H9 (cell line): ENCODE measurements at regions not wholly inside any gene's neighbourhood (a gene's known extent, or its start where the extent isn't known, plus 50 kb on each side); places are given as distances from the start of the nearest gene placed in this dataset.
A peak's percentile ranks its signal among the peaks of the same experiment; 100 is the strongest.

Source experiments
- DNase-seq: peaks from one replicate; pipeline ENCODE4 v3.0.0-alpha.2; 2017
- H2AFZ ChIP-seq: one replicate; pipeline ENCODE4 v1.6.1; 2013; ENCODE audit warnings: mild to moderate bottlenecking, low read length, control low read depth, moderate library complexity
- H2AK5ac ChIP-seq: 2 replicates; pipeline ENCODE4 v1.6.1; 2013; ENCODE audit warnings: low read length, control low read depth, mixed read lengths; ENCODE audit not compliant: insufficient read length
- H2BK120ac ChIP-seq: one replicate; pipeline ENCODE4 v1.6.1; 2013; ENCODE audit warnings: low read depth, mild to moderate bottlenecking, low read length, control low read depth, inconsistent platforms; ENCODE audit not compliant: poor library complexity, severe bottlenecking
- H2BK12ac ChIP-seq: 2 replicates; pipeline ENCODE4 v1.6.1; 2013; ENCODE audit warnings: low read length, control low read depth, mixed read lengths, low read depth; ENCODE audit not compliant: insufficient read length
- H2BK15ac ChIP-seq: 2 replicates; pipeline ENCODE4 v1.6.1; 2013; ENCODE audit warnings: low read depth, low read length, control low read depth
- H2BK20ac ChIP-seq: one replicate; pipeline ENCODE4 v1.6.1; 2013; ENCODE audit warnings: low read depth, mild to moderate bottlenecking, low read length, control low read depth, inconsistent platforms; ENCODE audit not compliant: poor library complexity, severe bottlenecking
- H2BK5ac ChIP-seq: 2 replicates; pipeline ENCODE4 v1.6.1; 2013; ENCODE audit warnings: low read length, control low read depth, mixed read lengths; ENCODE audit not compliant: insufficient read length
- H3K14ac ChIP-seq: 2 replicates; pipeline ENCODE4 v1.6.1; 2013; ENCODE audit warnings: low read length, control low read depth; ENCODE audit not compliant: insufficient read depth
- H3K18ac ChIP-seq: 2 replicates; pipeline ENCODE4 v1.6.1; 2013; ENCODE audit warnings: low read depth, mild to moderate bottlenecking, mixed read lengths, low read length, control low read depth; ENCODE audit not compliant: insufficient read length
- H3K23ac ChIP-seq: 2 replicates; pipeline ENCODE4 v1.6.1; 2013; ENCODE audit warnings: low read length, control low read depth, mixed read lengths, low read depth; ENCODE audit not compliant: insufficient read length
- H3K23me2 ChIP-seq: 2 replicates; pipeline ENCODE4 v1.6.1; 2013; ENCODE audit warnings: low read depth, mild to moderate bottlenecking, mixed read lengths, low read length, control low read depth; ENCODE audit not compliant: insufficient read length, poor library complexity, severe bottlenecking
- H3K27ac ChIP-seq: 2 replicates; pipeline ENCODE4 v1.5.1; 2013; ENCODE audit warnings: low read length, control low read depth, mixed read lengths, low read depth; ENCODE audit not compliant: insufficient read length
- H3K27me3 ChIP-seq: 2 replicates; pipeline ENCODE4 v1.6.1; 2013; ENCODE audit warnings: low read length, control low read depth, inconsistent platforms; ENCODE audit not compliant: insufficient read depth
- H3K4ac ChIP-seq: 2 replicates; pipeline ENCODE4 v1.6.1; 2013; ENCODE audit warnings: low read depth, mild to moderate bottlenecking, control low read depth, inconsistent platforms, low read length, moderate library complexity
- H3K4me1 ChIP-seq: 2 replicates; pipeline ENCODE4 v1.6.1; 2013; ENCODE audit warnings: low read length, control low read depth, inconsistent platforms; ENCODE audit not compliant: insufficient read depth
- H3K4me2 ChIP-seq: 2 replicates; pipeline ENCODE4 v1.6.1; 2013; ENCODE audit warnings: low read length, control low read depth, mixed read lengths; ENCODE audit not compliant: insufficient read length, insufficient read depth
- H3K56ac ChIP-seq: 2 replicates; pipeline ENCODE4 v1.6.1; 2013; ENCODE audit warnings: low read depth, mild to moderate bottlenecking, mixed read lengths, low read length, control low read depth; ENCODE audit not compliant: insufficient read length
- H3K79me1 ChIP-seq: 2 replicates; pipeline ENCODE4 v1.6.1; 2013; ENCODE audit warnings: low read depth, mild to moderate bottlenecking, moderate library complexity, low read length, control low read depth, inconsistent platforms; ENCODE audit not compliant: insufficient read depth, poor library complexity, severe bottlenecking
- H3K79me2 ChIP-seq: 2 replicates; pipeline ENCODE4 v1.6.1; 2013; ENCODE audit warnings: low read length, control low read depth, inconsistent platforms; ENCODE audit not compliant: insufficient read depth
- H3K9ac ChIP-seq: 2 replicates; pipeline ENCODE4 v1.6.1; 2013; ENCODE audit warnings: low read length, control low read depth, mixed read lengths; ENCODE audit not compliant: insufficient read length; ENCODE audit errors: extremely low read depth
- H3K9me3 ChIP-seq: one replicate; pipeline ENCODE4 v1.6.1; 2013; ENCODE audit warnings: low read depth, low read length, inconsistent platforms; ENCODE audit not compliant: control insufficient read depth
- H3T11ph ChIP-seq: one replicate; pipeline ENCODE4 v1.6.1; 2013; ENCODE audit warnings: mild to moderate bottlenecking, low read length, control low read depth, inconsistent platforms
- H4K20me1 ChIP-seq: one replicate; pipeline ENCODE4 v1.6.1; 2013; ENCODE audit not compliant: control insufficient read depth, insufficient read length, insufficient read depth
- H4K5ac ChIP-seq: 2 replicates; pipeline ENCODE4 v1.6.1; 2013; ENCODE audit warnings: low read depth, mild to moderate bottlenecking, mixed read lengths, low read length, control low read depth; ENCODE audit not compliant: insufficient read length
- H4K8ac ChIP-seq: replicated peaks from 2 replicates; pipeline ENCODE4 v1.6.1; 2013; ENCODE audit warnings: low read length, control low read depth, mixed read lengths, low read depth; ENCODE audit not compliant: insufficient read length
- H4K91ac ChIP-seq: 2 replicates; pipeline ENCODE4 v1.6.1; 2013; ENCODE audit warnings: low read depth, mild to moderate bottlenecking, moderate library complexity, mixed read lengths, low read length, control low read depth; ENCODE audit not compliant: insufficient read length
- H3K27ac Mint-ChIP-seq, 3 experiments: 2 replicates in 2 of 3; 3 replicates in 1 of 3; pipeline ENCODE4 v1.8.0; 2020 to 2021; ENCODE audit warnings: mixed read lengths in 3 of 3, mild to moderate bottlenecking in 1 of 3, moderate library complexity in 1 of 3
- H3K27me3 Mint-ChIP-seq: 2 replicates; pipeline ENCODE4 v1.8.0; 2021; ENCODE audit warnings: low read depth, mild to moderate bottlenecking, moderate library complexity, mixed read lengths
- H3K36me3 Mint-ChIP-seq, 3 experiments: 2 replicates in 2 of 3; 3 replicates in 1 of 3; pipeline ENCODE4 v1.8.0; 2020 to 2021; ENCODE audit warnings: low read depth in 3 of 3, mixed read lengths in 3 of 3; ENCODE audit not compliant: insufficient read depth in 1 of 3
- H3K4me1 Mint-ChIP-seq, 2 experiments: 2 replicates each; pipeline ENCODE4 v1.8.0; 2020; ENCODE audit warnings: mixed read lengths in 2 of 2
- H3K4me3 Mint-ChIP-seq, 2 experiments: 2 replicates in 1 of 2; 3 replicates in 1 of 2; pipeline ENCODE4 v1.8.0; 2020 to 2021; ENCODE audit warnings: mild to moderate bottlenecking in 2 of 2, mixed read lengths in 2 of 2, moderate library complexity in 1 of 2
- H3K9me3 Mint-ChIP-seq, 2 experiments: 2 replicates in 1 of 2; 3 replicates in 1 of 2; pipeline ENCODE4 v1.8.0; 2020; ENCODE audit warnings: mild to moderate bottlenecking in 2 of 2, mixed read lengths in 2 of 2, moderate library complexity in 1 of 2
- WGBS: extraction: QIAGEN DNeasy Blood & Tissue Kit; methylation state at CpG from one replicate; pipeline ENCODE4 v1.1.7; 2013; ENCODE audit warnings: missing lambda C conversion rate, low lambda C conversion rate, mixed read lengths; ENCODE audit not compliant: insufficient read length; ENCODE audit errors: extremely low coverage; 5-methylcytosine and 5-hydroxymethylcytosine counted together
- TF ChIP-seq, protein P1 (sequence below): fragments of 200-600 bp; sonication (generic); conservative IDR thresholded peaks from 3 replicates; pipeline ENCODE4 v1.8.0; 2021; ENCODE audit warnings: antibody characterized with exemption, mild to moderate bottlenecking

DNA sequence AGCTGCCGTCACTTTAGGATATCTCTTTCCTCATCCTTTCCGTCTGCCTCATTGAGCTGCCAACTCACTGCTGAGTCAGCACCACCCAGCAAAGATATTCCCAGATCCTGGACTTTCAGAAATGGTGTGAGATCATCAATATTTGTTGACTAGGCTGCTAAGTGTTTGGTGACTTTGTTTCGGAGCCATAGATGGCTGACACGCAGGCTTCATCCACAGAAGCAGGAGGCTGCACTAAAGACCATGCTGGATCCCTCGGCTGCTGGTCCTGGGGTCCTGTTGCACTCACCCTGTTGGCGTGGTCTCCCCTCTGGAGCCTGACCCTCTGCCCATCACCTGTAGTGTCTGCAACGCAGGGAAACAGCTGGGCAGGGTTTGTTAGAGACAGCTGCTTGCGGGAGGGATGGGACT lies 96.5 kb downstream of the ERMARD start:
- Histone ChIP-seq H3K23ac (no peak overlapping the region), H2BK15ac (no peak overlapping the region), H4K5ac (no peak overlapping the region), H3K9ac (no peak overlapping the region), H3K79me1 (no peaks in the 10 kb centered on the region), H3T11ph (no peak overlapping the region), H2AK5ac (no peak overlapping the region), H3K4me1 (no peaks in the 10 kb centered on the region), H2BK20ac (no peak overlapping the region), H3K27ac (no peak overlapping the region), H4K91ac (no peak overlapping the region), H4K8ac (no peak overlapping the region), H3K18ac (no peak overlapping the region), H2BK5ac (no peak overlapping the region), H3K4ac (no peak overlapping the region), H2BK120ac (no peak overlapping the region), H3K79me2 (no peaks in the 10 kb centered on the region), H3K23me2 (no peaks in the 10 kb centered on the region), H3K27me3 (no peaks in the 10 kb centered on the region), H2BK12ac (no peak overlapping the region), H2AFZ (no peak overlapping the region), H3K9me3 (no peaks in the 10 kb centered on the region), H4K20me1 (no peaks in the 10 kb centered on the region), H3K14ac (no peak overlapping the region; the same call in 1 of the 2 replicates), H3K4me2 (no peak overlapping the region), H3K56ac (no peak overlapping the region)
- DNase-seq, result peak; percentile 18
- WGBS, result no CpG with 5 or more reads among the region's 8 CpGs
- H3K27me3 Mint-ChIP-seq, result peaks cover 7% of the 10 kb centered on the region
- no peak overlapping the region for H3K27ac Mint-ChIP-seq
- peaks cover 8 to 12% of the 10 kb centered on the region in 2 experiments for H3K4me1 Mint-ChIP-seq
- TF ChIP-seq, protein P1, sequence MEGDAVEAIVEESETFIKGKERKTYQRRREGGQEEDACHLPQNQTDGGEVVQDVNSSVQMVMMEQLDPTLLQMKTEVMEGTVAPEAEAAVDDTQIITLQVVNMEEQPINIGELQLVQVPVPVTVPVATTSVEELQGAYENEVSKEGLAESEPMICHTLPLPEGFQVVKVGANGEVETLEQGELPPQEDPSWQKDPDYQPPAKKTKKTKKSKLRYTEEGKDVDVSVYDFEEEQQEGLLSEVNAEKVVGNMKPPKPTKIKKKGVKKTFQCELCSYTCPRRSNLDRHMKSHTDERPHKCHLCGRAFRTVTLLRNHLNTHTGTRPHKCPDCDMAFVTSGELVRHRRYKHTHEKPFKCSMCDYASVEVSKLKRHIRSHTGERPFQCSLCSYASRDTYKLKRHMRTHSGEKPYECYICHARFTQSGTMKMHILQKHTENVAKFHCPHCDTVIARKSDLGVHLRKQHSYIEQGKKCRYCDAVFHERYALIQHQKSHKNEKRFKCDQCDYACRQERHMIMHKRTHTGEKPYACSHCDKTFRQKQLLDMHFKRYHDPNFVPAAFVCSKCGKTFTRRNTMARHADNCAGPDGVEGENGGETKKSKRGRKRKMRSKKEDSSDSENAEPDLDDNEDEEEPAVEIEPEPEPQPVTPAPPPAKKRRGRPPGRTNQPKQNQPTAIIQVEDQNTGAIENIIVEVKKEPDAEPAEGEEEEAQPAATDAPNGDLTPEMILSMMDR, result no peak
- no peak overlapping the region for H3K4me3 Mint-ChIP-seq
- no peaks in the 10 kb centered on the region; a peak in 2 of 7 replicates for H3K36me3 Mint-ChIP-seq
- H3K9me3 Mint-ChIP-seq, result peaks cover 1% of the 10 kb centered on the region in 2 experiments; a peak in 3 of 5 replicates
